ENCODE measurements at regions not wholly inside any gene's neighbourhood (a gene's known extent, or its start where the extent isn't known, plus 50 kb on each side); places are given as distances from the start of the nearest gene placed in this dataset.

- H3K9me3 ChIP-seq: no peaks in the 10 kb centered on the region
- H3K9ac ChIP-seq: no peak overlapping the region
- H3K27me3 ChIP-seq: no peaks in the 10 kb centered on the region
- no peak overlapping the region for H3K4me3 ChIP-seq
- H3K27ac ChIP-seq: no peak overlapping the region
- H3K36me3 ChIP-seq: no peaks in the 10 kb centered on the region
- no peaks in the 10 kb centered on the region for H4K20me1 ChIP-seq
- no peaks in the 10 kb centered on the region for H3K4me1 ChIP-seq
- no peak overlapping the region for H3K4me2 ChIP-seq
- TF ChIP-seq Cebpa-rat (IDR thresholded peaks at IDR 0.05): no peak
Observed at GRCh38 chr12:84807249-84807648, 105.3 kb downstream of the SLC6A15 start.

- H3K27ac ChIP-seq: no peak overlapping the region
- no peaks in the 10 kb centered on the region for H3K4me1 ChIP-seq
- H3K4me3 ChIP-seq: no peak overlapping the region
- no peaks in the 10 kb centered on the region for H3K36me3 ChIP-seq
- H3K9ac ChIP-seq: no peak overlapping the region
- no peak overlapping the region for H3K4me2 ChIP-seq
- TF ChIP-seq Cebpa-rat (IDR thresholded peaks at IDR 0.05): no peak
- H3K9me3 ChIP-seq: no peaks in the 10 kb centered on the region
- no peaks in the 10 kb centered on the region for H3K27me3 ChIP-seq
- H4K20me1 ChIP-seq: no peaks in the 10 kb centered on the region
Observed at GRCh38 chr12:84805474-84805858, 107.1 kb downstream of the SLC6A15 start.

GRCh38 chr12:84804691-84805473 is 107.7 kb downstream of the SLC6A15 start:
- no peak for TF ChIP-seq Cebpa-rat (IDR thresholded peaks at IDR 0.05)
- H3K4me3 ChIP-seq: no peak overlapping the region
- no peak overlapping the region for H3K27ac ChIP-seq
- H3K9ac ChIP-seq: no peak overlapping the region
- H3K4me1 ChIP-seq: no peaks in the 10 kb centered on the region
- no peaks in the 10 kb centered on the region for H3K27me3 ChIP-seq
- H3K36me3 ChIP-seq: no peaks in the 10 kb centered on the region
- no peaks in the 10 kb centered on the region for H4K20me1 ChIP-seq
- H3K9me3 ChIP-seq: no peaks in the 10 kb centered on the region
- H3K4me2 ChIP-seq: no peak overlapping the region

- no peak overlapping the region for H3K27ac ChIP-seq
- no peak overlapping the region for H3K4me3 ChIP-seq
- H3K27me3 ChIP-seq: no peaks in the 10 kb centered on the region
- H3K9me3 ChIP-seq: no peaks in the 10 kb centered on the region
- TF ChIP-seq Cebpa-rat (IDR thresholded peaks at IDR 0.05): no peak
- H3K36me3 ChIP-seq: no peaks in the 10 kb centered on the region
- no peaks in the 10 kb centered on the region for H3K4me1 ChIP-seq
- H3K9ac ChIP-seq: no peak overlapping the region
- no peaks in the 10 kb centered on the region for H4K20me1 ChIP-seq
- H3K4me2 ChIP-seq: no peak overlapping the region
Observed at GRCh38 chr12:84803661-84804060, 108.9 kb downstream of the SLC6A15 start.

GRCh38 chr12:84802161-84802560 is 110.4 kb downstream of the SLC6A15 start:
- H3K9ac ChIP-seq: no peak overlapping the region
- H3K9me3 ChIP-seq: no peaks in the 10 kb centered on the region
- no peaks in the 10 kb centered on the region for H3K27me3 ChIP-seq
- H3K4me3 ChIP-seq: no peak overlapping the region
- H4K20me1 ChIP-seq: no peaks in the 10 kb centered on the region
- no peak overlapping the region for H3K27ac ChIP-seq
- H3K36me3 ChIP-seq: no peaks in the 10 kb centered on the region
- H3K4me1 ChIP-seq: no peaks in the 10 kb centered on the region
- H3K4me2 ChIP-seq: no peak overlapping the region
- no peak for TF ChIP-seq Cebpa-rat (IDR thresholded peaks at IDR 0.05)

GRCh38 chr12:84793558-84794367 is 118.8 kb downstream of the SLC6A15 start:
- no peak for TF ChIP-seq Cebpa-rat (IDR thresholded peaks at IDR 0.05)
- Histone ChIP-seq H3K4me1 (no peaks in the 10 kb centered on the region), H3K27me3 (no peaks in the 10 kb centered on the region), H4K20me1 (no peaks in the 10 kb centered on the region), H3K4me3 (no peak overlapping the region), H3K36me3 (no peaks in the 10 kb centered on the region), H3K4me2 (no peak overlapping the region), H3K9ac (no peak overlapping the region), H3K9me3 (no peaks in the 10 kb centered on the region), H3K27ac (no peak overlapping the region)

GRCh38 chr12:84791444-84791843 is 121.2 kb downstream of the SLC6A15 start:
- H3K27ac ChIP-seq: no peak overlapping the region
- no peaks in the 10 kb centered on the region for H3K4me1 ChIP-seq
- no peak overlapping the region for H3K4me2 ChIP-seq
- H3K4me3 ChIP-seq: no peak overlapping the region
- H4K20me1 ChIP-seq: no peaks in the 10 kb centered on the region
- H3K36me3 ChIP-seq: no peaks in the 10 kb centered on the region
- TF ChIP-seq Cebpa-rat (IDR thresholded peaks at IDR 0.05): no peak
- H3K9ac ChIP-seq: no peak overlapping the region
- no peaks in the 10 kb centered on the region for H3K27me3 ChIP-seq
- H3K9me3 ChIP-seq: no peaks in the 10 kb centered on the region

- no peak overlapping the region for H3K4me3 ChIP-seq
- H3K36me3 ChIP-seq: no peaks in the 10 kb centered on the region
- no peak overlapping the region for H3K9ac ChIP-seq
- no peaks in the 10 kb centered on the region for H3K27me3 ChIP-seq
- H3K4me2 ChIP-seq: no peak overlapping the region
- no peaks in the 10 kb centered on the region for H3K9me3 ChIP-seq
- no peak for TF ChIP-seq Cebpa-rat (IDR thresholded peaks at IDR 0.05)
- H4K20me1 ChIP-seq: no peaks in the 10 kb centered on the region
- no peak overlapping the region for H3K27ac ChIP-seq
- H3K4me1 ChIP-seq: no peaks in the 10 kb centered on the region
Observed at GRCh38 chr12:84789184-84789583, 123.4 kb downstream of the SLC6A15 start.

GRCh38 chr12:84787253-84787652 is 125.3 kb downstream of the SLC6A15 start:
- Histone ChIP-seq H3K27me3 (no peaks in the 10 kb centered on the region), H3K9me3 (no peaks in the 10 kb centered on the region), H3K4me2 (no peak overlapping the region), H3K9ac (no peak overlapping the region), H3K4me3 (no peak overlapping the region), H4K20me1 (no peaks in the 10 kb centered on the region), H3K36me3 (no peaks in the 10 kb centered on the region), H3K4me1 (no peaks in the 10 kb centered on the region), H3K27ac (no peak overlapping the region)
- TF ChIP-seq Cebpa-rat (IDR thresholded peaks at IDR 0.05): no peak

GRCh38 chr12:84786622-84787021 is 126.0 kb downstream of the SLC6A15 start:
- no peaks in the 10 kb centered on the region for H3K27me3 ChIP-seq
- no peaks in the 10 kb centered on the region for H3K4me1 ChIP-seq
- no peak overlapping the region for H3K9ac ChIP-seq
- H3K9me3 ChIP-seq: no peaks in the 10 kb centered on the region
- no peak for TF ChIP-seq Cebpa-rat (IDR thresholded peaks at IDR 0.05)
- no peak overlapping the region for H3K4me3 ChIP-seq
- H3K27ac ChIP-seq: no peak overlapping the region
- H3K36me3 ChIP-seq: no peaks in the 10 kb centered on the region
- H3K4me2 ChIP-seq: no peak overlapping the region
- H4K20me1 ChIP-seq: no peaks in the 10 kb centered on the region
